Adipocyte (in vitro differentiated cells): ENCODE measurements at regions not wholly inside any gene's neighbourhood (a gene's known extent, or its start where the extent isn't known, plus 50 kb on each side); places are given as distances from the start of the nearest gene placed in this dataset.
"Not testable (repeated sequence)": the region's sequence is repeated elsewhere in the genome, so short reads cannot be mapped to it uniquely, and the experiment has no call there.

Experiments used
- DNase-seq: peaks from one replicate; pipeline ENCODE4 v3.0.0-alpha.2; 2015; ENCODE audit warnings: low read depth
- H3K27me3 ChIP-seq: replicated peaks from 2 replicates; pipeline ENCODE4 v1.7.0; 2013; ENCODE audit warnings: mild to moderate bottlenecking, low read length, moderate library complexity; ENCODE audit not compliant: control insufficient read depth, insufficient read depth
- H3K36me3 ChIP-seq: 2 replicates; pipeline ENCODE4 v1.7.0; 2013; ENCODE audit warnings: low read length, mild to moderate bottlenecking, moderate library complexity; ENCODE audit not compliant: control insufficient read depth, insufficient read depth, severe bottlenecking
- H3K4me1 ChIP-seq: 2 replicates; pipeline ENCODE4 v1.7.0; 2013; ENCODE audit warnings: mild to moderate bottlenecking, low read length, moderate library complexity; ENCODE audit not compliant: control insufficient read depth, insufficient read depth
- H3K4me3 ChIP-seq: 2 replicates; pipeline ENCODE4 v1.7.0; 2013; ENCODE audit warnings: mild to moderate bottlenecking, low read length, moderate library complexity
- H3K9ac ChIP-seq: 2 replicates; pipeline ENCODE4 v1.7.0; 2013; ENCODE audit warnings: mild to moderate bottlenecking, low read length, moderate library complexity
- H3K9me3 ChIP-seq: 2 replicates; pipeline ENCODE4 v1.7.0; 2013; ENCODE audit warnings: mild to moderate bottlenecking, low read length, moderate library complexity; ENCODE audit not compliant: control insufficient read depth

- no peak for DNase-seq
- Histone ChIP-seq H3K4me1 (no peaks in the 10 kb centered on the region), H3K27me3 (peaks cover 6% of the 10 kb centered on the region), H3K36me3 (no peaks in the 10 kb centered on the region), H3K9me3 (no peaks in the 10 kb centered on the region), H3K9ac (no peak overlapping the region), H3K4me3 (no peak overlapping the region)
These were observed 545.2 kb upstream of the CADM1 start for GRCh38 chr11:116049383-116049782.

GRCh38 chr11:116046127-116046526, 541.9 kb upstream of the CADM1 start:
- H3K4me3 ChIP-seq, result no peak overlapping the region
- no peaks in the 10 kb centered on the region for H3K36me3 ChIP-seq
- no peaks in the 10 kb centered on the region for H3K4me1 ChIP-seq
- no peak overlapping the region for H3K9ac ChIP-seq
- peaks cover 6% of the 10 kb centered on the region for H3K27me3 ChIP-seq
- DNase-seq, result no peak
- H3K9me3 ChIP-seq, result no peaks in the 10 kb centered on the region

- no peaks in the 10 kb centered on the region for H3K9me3 ChIP-seq
- DNase-seq, result no peak
These were observed 540.7 kb upstream of the CADM1 start for GRCh38 chr11:116044941-116045340.

GRCh38 chr11:116044520-116044919, 540.3 kb upstream of the CADM1 start:
- no peaks in the 10 kb centered on the region for H3K4me1 ChIP-seq
- no peak for DNase-seq
- H3K36me3 ChIP-seq, result no peaks in the 10 kb centered on the region
- H3K27me3 ChIP-seq, result peaks cover 6% of the 10 kb centered on the region
- no peak overlapping the region for H3K9ac ChIP-seq
- no peaks in the 10 kb centered on the region for H3K9me3 ChIP-seq
- no peak overlapping the region for H3K4me3 ChIP-seq

More at GRCh38 chr11:116044941-116045340, 540.7 kb upstream of the CADM1 start:
- Histone ChIP-seq H3K36me3 (no peaks in the 10 kb centered on the region), H3K9ac (no peak overlapping the region), H3K4me1 (no peaks in the 10 kb centered on the region), H3K4me3 (no peak overlapping the region), H3K27me3 (peaks cover 6% of the 10 kb centered on the region)

GRCh38 chr11:116043857-116044256, 539.6 kb upstream of the CADM1 start:
- Histone ChIP-seq H3K4me3 (no peak overlapping the region), H3K27me3 (peaks cover 6% of the 10 kb centered on the region), H3K36me3 (no peaks in the 10 kb centered on the region), H3K4me1 (no peaks in the 10 kb centered on the region), H3K9ac (no peak overlapping the region), H3K9me3 (no peaks in the 10 kb centered on the region)
- no peak for DNase-seq

GRCh38 chr11:116043059-116043458, 538.8 kb upstream of the CADM1 start:
- not testable (repeated sequence) for H3K4me3 ChIP-seq, DNase-seq, H3K9me3 ChIP-seq

GRCh38 chr11:116042146-116042545, 537.9 kb upstream of the CADM1 start:
- H3K4me3 ChIP-seq, result no peak overlapping the region
- no peaks in the 10 kb centered on the region for H3K9me3 ChIP-seq
- no peaks in the 10 kb centered on the region for H3K4me1 ChIP-seq
- peaks cover 3% of the 10 kb centered on the region for H3K27me3 ChIP-seq
- no peak overlapping the region for H3K9ac ChIP-seq
- DNase-seq, result no peak
- H3K36me3 ChIP-seq, result no peaks in the 10 kb centered on the region

More at GRCh38 chr11:116043059-116043458, 538.8 kb upstream of the CADM1 start:
- not testable (repeated sequence) for H3K4me1 ChIP-seq, H3K27me3 ChIP-seq, H3K36me3 ChIP-seq, H3K9ac ChIP-seq

GRCh38 chr11:116037861-116038260, 533.6 kb upstream of the CADM1 start:
- no peaks in the 10 kb centered on the region for H3K4me1 ChIP-seq
- no peaks in the 10 kb centered on the region for H3K9me3 ChIP-seq
- H3K4me3 ChIP-seq, result no peak overlapping the region
- H3K9ac ChIP-seq, result no peak overlapping the region
- H3K27me3 ChIP-seq, result peaks cover 4% of the 10 kb centered on the region
- DNase-seq, result no peak
- H3K36me3 ChIP-seq, result no peaks in the 10 kb centered on the region

- H3K4me3 ChIP-seq, result no peak overlapping the region
- no peaks in the 10 kb centered on the region for H3K9me3 ChIP-seq
- no peaks in the 10 kb centered on the region for H3K4me1 ChIP-seq
- no peak overlapping the region for H3K9ac ChIP-seq
- H3K27me3 ChIP-seq, result peaks cover 4% of the 10 kb centered on the region
- no peaks in the 10 kb centered on the region for H3K36me3 ChIP-seq
- no peak for DNase-seq
These were observed 531.8 kb upstream of the CADM1 start for GRCh38 chr11:116035977-116036376.

GRCh38 chr11:116033931-116034553, 529.8 kb upstream of the CADM1 start:
- no peak overlapping the region for H3K4me3 ChIP-seq
- H3K36me3 ChIP-seq, result no peaks in the 10 kb centered on the region
- H3K9me3 ChIP-seq, result no peaks in the 10 kb centered on the region
- no peak overlapping the region for H3K9ac ChIP-seq
- DNase-seq, result no peak
- peaks cover 4% of the 10 kb centered on the region for H3K27me3 ChIP-seq
- no peaks in the 10 kb centered on the region for H3K4me1 ChIP-seq

GRCh38 chr11:116030697-116031331, 526.6 kb upstream of the CADM1 start:
- Histone ChIP-seq H3K4me1 (no peaks in the 10 kb centered on the region), H3K9me3 (peaks cover 4% of the 10 kb centered on the region), H3K4me3 (no peak overlapping the region), H3K9ac (no peak overlapping the region), H3K27me3 (peaks cover 4% of the 10 kb centered on the region), H3K36me3 (no peaks in the 10 kb centered on the region)
- no peak for DNase-seq

GRCh38 chr11:116028506-116028905, 524.3 kb upstream of the CADM1 start:
- not testable (repeated sequence) for H3K27me3 ChIP-seq, H3K9ac ChIP-seq, DNase-seq, H3K36me3 ChIP-seq, H3K9me3 ChIP-seq, H3K4me3 ChIP-seq, H3K4me1 ChIP-seq
